ENCODE measurements at regions not wholly inside any gene's neighbourhood (a gene's known extent, or its start where the extent isn't known, plus 50 kb on each side); places are given as distances from the start of the nearest gene placed in this dataset.

DNA sequence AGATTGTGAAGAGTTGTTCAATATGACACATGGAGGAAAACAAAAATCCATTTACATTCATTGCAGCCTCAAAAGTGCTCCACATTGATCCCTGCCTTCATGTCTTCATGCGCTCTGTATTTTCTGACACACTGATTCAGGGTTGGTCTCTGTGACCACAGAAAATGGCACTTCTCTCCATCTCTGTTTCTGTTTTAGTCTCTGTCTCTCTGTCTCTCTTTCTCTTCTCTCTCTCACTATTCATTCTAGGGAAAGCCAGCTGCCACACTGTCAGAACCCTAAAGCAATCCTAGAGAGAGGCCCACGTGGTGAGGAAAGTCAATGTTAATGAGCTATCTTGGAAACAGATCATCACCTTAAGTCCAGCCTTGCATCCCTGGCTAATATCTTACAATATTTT, 2238.4 kb downstream of the PCDH7 start:
- DNase-seq = no peak

DNA sequence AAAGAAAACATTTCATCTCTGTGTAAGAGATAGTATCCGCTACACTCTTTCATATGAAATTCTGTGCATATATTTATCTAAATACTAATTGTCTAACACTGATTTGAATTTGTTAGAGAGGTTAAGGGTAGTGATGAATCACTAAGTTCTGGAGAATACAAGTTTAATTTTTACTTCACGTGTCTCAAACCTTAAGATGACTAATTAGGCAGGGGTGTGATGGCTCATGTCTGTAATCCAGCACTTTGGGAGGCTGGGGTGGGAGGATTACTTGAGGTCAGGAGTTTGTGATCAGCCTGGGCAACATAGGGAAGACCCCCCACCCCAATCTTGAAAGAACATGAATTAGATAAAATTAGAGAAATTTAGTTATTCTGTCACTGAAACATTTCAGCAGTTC, 2241.9 kb downstream of the PCDH7 start:
- no peak for DNase-seq

DNA sequence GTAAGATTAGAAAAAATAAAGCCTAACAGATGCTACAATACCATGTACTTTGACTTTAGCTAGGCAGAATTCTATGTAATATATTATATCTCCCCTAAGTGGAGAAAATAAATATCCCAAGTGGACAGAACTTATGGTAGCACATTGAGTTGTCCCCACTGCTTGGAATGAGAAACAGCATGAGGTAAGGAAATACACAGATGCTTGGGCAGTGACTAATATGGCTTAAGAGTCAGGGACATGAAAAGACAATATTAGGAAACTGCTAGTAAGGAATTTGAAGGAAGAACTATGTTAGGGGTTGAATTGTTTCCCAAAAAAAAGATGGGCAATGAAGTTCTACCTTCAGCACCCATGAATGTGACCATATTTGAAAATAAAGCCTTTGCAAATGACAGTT, 2265.1 kb downstream of the PCDH7 start:
- no peak for DNase-seq

DNA sequence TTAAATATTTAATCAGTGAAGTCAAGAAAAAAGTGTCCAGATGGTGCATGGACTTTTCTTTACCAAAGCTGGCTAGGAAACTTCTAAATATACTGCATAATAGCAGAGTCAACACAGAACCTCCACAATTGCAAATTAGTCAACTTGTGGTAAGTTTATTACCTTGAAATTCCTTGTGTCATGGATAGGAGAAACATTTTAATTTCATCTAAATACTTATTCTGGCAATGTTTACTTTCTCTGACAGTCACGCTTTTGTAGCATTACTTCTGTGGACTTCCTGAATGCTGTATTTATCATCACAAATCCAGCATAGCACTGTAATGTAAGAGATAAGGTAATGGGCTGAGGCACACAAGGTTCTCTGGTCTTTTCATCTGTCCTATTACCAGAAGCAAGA, 2266.1 kb downstream of the PCDH7 start:
- no peak for DNase-seq

- DNase-seq = no peak
Measured at GRCh38 chr4:32987111-32987510, 2266.9 kb downstream of the PCDH7 start.

DNA sequence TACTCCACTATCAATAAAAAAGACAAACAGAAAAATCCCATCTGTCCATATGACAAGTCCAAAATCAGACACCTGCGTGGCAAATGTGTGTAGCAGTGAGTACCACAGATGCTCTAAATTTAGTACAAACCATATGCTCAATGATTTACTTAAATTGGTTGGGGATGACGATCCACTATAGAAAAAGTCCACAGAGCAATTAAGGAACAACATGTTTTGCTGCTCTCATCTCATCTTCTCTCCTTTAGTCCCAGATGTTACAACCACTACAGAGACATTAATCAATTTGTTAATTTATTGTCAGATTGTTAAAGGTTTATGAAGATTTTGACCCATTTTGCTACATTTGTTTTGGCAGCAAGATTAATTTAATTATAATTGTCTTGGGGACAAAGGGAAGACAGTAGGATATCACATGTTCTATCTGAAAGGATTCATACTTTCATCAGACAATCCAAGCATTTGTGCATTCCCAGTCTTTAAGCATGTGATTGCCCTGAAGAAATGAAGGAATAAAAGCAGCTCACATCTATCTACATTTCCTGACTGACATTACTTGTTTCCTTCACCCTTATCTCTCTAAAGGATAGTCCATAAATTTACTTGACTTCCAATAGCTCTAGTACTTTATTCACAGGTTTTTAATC, 2268.1 kb downstream of the PCDH7 start:
- no peak for DNase-seq

- DNase-seq = no peak
Measured at GRCh38 chr4:32991663-32992062, 2271.5 kb downstream of the PCDH7 start.

DNA sequence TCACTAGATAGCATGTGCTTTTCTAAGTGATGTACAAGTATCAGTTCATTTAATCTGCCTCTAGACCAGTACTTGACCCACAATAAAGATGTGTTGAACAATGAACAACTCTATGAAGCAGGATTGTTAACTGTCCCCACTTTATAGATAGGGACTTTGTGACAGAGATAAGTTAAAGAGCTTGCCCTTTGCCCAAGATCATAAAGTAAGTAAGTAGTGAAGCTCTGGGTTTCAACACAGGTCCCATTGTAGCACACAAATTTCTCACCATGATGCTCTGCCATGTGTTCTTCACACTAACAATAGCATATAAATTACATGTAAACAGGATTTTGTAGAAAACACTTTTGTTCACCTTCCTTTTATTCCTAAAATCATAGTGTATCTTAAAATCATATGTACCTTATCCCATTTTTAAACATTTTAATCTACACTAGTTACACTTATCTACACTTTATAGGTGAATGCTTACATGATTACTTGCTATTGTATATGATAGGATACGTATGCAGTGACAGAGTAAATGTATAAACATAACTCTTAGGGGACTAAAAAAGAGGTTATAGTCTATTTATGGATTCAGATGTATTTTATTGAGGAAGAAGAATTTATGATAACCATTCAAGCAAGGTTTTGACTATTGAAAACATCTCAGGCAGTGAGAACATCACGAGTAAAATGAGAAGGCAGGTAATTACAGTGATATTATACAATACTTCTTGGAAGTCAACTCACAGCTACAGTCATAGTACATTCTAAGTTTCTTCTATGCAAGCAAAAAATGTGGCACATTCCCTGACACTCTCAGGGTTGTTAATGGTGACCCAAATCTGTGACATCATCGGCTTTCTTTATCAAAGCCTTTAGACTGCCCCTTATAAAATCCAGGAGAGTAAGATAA, 2275.1 kb downstream of the PCDH7 start:
- DNase-seq = no peak

GRCh38 chr4:33013282-33013681, 2293.1 kb downstream of the PCDH7 start:
- no peak for DNase-seq

DNA sequence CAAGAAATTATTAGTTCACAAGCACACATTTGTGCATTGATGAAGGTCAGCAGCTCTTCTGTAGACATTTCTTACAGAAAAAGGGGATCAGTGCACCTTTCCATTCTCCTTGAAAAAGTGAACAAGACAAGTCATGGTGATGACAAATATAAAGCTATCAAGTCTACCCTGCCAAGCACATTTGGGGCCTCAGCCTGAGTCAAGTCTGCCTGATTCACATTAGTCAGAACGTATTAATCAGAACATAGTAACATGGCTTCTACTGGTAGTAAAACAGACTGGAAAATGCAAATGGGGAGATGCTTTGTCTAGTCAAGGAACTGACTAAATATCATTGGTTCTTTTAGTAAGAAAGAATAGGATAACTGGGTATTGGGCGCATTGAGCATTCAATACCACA, 2305.1 kb downstream of the PCDH7 start:
- DNase-seq = no peak

DNA sequence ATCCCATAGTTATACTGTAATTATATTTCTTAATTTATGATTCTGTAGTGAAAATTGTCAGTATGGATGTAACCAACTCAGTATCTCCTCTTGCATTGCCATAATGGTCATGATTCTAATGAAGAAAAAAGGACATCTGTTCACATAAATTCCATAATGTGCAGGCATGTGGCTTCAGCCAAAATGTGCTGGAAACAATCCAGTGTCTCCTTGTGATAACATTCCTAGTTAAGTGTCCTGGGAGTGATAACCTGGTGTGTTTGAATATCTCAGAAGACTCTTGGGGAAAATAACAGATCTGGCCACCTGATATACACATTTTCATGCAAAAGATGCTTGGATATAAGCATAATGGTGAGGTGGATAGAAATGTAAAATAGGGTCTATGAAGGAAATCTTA, 2309.8 kb downstream of the PCDH7 start:
- DNase-seq = no peak

DNA sequence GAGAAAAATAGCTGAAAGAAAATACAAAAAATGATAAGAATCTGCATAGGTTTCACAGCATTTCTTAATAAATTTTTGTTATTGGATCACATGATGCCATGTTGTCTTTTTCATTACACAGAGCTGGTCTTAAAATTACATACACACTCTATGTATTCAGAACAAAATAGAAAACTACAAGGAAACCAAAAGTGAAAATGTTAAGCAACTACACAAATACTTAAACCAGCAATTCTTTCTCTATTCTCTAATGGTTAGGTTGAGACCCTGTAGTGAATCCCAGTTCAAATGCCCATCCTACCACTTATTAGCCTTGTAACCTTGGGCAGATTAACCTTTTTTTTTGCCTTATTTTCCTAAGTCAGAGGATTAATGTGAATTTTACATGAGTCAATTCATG, 2311.2 kb downstream of the PCDH7 start:
- no peak for DNase-seq

DNA sequence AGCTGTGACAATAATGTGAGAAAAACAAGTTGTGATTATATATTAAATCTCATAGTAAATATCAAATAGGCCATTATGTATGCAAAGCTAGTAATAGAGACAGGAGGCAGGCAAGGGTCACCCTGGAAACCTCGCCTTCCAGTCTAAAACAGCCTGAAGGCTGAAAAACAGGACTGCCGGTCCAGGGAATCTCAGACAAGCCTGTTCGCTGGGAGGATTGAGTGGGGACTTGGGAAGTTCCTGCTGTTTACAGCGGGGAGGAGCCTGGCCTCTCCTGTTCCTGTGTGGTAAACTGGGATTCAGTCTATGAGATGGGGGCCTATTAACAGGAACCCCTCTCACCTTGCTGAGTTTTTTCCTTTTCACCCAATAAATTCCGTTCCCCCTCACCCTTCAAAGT, 2317.3 kb downstream of the PCDH7 start:
- no peak for DNase-seq

- DNase-seq = no peak
Measured at GRCh38 chr4:33045334-33045733, 2325.2 kb downstream of the PCDH7 start.

DNA sequence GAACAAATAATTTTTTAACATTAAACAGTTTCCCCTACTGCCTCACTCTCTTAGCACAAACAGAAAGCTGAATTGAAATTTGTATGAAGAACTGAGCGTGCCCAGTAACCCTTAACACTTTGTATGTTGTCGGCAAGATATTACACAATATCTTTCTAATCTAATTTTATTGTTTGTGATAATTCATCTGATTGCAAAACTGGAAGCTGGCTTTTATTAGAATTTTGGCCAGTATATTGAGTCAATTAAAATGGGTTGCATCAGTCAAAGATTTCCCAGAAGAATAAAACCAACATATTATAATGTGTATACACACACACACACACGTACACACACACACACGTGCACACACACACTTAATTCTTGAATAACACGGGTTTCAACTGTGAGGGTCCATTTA, 2332.1 kb downstream of the PCDH7 start:
- DNase-seq = no peak

- DNase-seq = no peak
Measured at GRCh38 chr4:33054161-33054560, 2334.0 kb downstream of the PCDH7 start.

GRCh38 chr4:33054656-33055196, 2334.6 kb downstream of the PCDH7 start:
- no peak for DNase-seq

DNA sequence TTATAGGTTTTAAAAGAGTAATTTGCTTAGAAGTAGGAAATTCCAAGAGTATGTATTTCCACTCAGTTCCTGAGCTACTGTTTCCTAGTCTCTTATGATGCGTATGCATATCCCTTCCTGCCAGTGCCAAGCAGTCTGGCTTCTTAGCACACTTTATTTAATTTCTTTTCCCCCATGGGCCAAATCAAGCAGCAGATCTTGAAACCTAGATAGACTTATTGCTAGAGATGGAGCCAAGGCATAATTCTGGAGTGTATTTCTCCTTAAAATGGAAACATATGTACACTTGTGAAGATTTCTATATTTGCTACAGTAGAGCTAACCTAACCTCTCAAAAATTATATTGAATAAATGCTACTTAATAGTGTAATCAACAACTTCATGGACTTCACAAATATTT, 2337.6 kb downstream of the PCDH7 start:
- DNase-seq = no peak

GRCh38 chr4:33058998-33059397, 2338.8 kb downstream of the PCDH7 start:
- DNase-seq = no peak

- no peak for DNase-seq
Measured at GRCh38 chr4:33060674-33061542, 2340.7 kb downstream of the PCDH7 start.

GRCh38 chr4:33061727-33062126, 2341.6 kb downstream of the PCDH7 start:
- DNase-seq = no peak

GRCh38 chr4:33062155-33062806, 2342.1 kb downstream of the PCDH7 start:
- DNase-seq = no peak

GRCh38 chr4:33063241-33063640, 2343.1 kb downstream of the PCDH7 start:
- DNase-seq = no peak

Measured in NK-92 treated with Interleukin-12 subunit alpha and Interleukin-12 subunit beta, amount 100 ng/mL, for 24 hours (cell line).